ENCODE measurements at regions not wholly inside any gene's neighbourhood (a gene's known extent, or its start where the extent isn't known, plus 50 kb on each side); places are given as distances from the start of the nearest gene placed in this dataset.

DNA sequence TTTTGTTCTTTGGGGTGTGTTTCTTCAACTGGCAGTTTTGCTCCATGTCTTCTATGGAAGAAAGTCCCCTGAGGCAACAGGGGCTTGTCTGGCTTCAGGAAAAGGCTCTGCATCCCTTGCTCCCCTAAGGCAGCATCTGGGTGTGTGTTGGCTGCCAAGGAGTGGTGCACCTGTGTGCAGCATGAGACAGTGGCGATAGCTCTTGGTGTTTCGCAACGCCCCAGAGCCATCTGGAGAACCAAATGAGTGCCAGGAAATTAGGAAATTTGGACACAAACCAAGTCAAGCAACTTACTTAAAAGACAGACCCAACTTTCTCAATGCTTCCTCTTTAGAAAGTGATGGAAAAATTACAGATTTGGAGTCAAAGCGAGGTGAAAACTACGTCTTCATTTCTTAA is 1044.4 kb upstream of the CNTNAP5 start:
- no peak for DNase-seq (ENCODE audit: low read depth in 4 of 4, low spot score in 2 of 4)

- DNase-seq (ENCODE audit: low read depth in 4 of 4, low spot score in 2 of 4) = no peak
Measured at GRCh38 chr2:122982936-122983335, 1042.2 kb upstream of the CNTNAP5 start.

- DNase-seq (ENCODE audit: low read depth in 4 of 4, low spot score in 2 of 4) = no peak
Measured at GRCh38 chr2:122988395-122989221, 1036.5 kb upstream of the CNTNAP5 start.

GRCh38 chr2:122993592-122993991 is 1031.5 kb upstream of the CNTNAP5 start:
- DNase-seq (ENCODE audit: low read depth in 4 of 4, low spot score in 2 of 4) = no peak

GRCh38 chr2:122999258-122999657 is 1025.8 kb upstream of the CNTNAP5 start:
- DNase-seq (ENCODE audit: low read depth in 4 of 4, low spot score in 2 of 4) = no peak

DNA sequence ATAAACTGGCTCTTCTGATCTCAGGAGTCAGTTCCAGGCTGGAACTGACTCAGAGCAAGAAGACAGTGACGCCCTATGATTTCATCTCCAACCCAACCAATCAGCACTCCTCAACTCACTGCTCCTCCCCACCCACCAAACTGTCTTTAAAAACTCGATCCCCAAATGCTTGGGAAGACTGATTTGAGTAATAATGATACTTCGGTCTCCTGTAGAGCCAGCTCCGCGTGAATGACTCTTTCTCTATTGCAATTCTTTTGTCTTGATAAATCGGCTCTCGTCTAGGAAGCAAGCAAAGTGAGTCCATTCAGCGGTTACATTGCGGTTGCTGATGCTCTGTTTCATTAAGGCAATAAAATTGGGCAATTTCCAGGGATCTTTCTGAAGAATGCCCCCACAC is 1025.3 kb upstream of the CNTNAP5 start:
- DNase-seq (ENCODE audit: low read depth in 4 of 4, low spot score in 2 of 4) = no peak

GRCh38 chr2:123002660-123003248 is 1022.3 kb upstream of the CNTNAP5 start:
- peak; percentile 17 to 40 (median 26) for DNase-seq (ENCODE audit: low read depth in 4 of 4, low spot score in 2 of 4)

DNA sequence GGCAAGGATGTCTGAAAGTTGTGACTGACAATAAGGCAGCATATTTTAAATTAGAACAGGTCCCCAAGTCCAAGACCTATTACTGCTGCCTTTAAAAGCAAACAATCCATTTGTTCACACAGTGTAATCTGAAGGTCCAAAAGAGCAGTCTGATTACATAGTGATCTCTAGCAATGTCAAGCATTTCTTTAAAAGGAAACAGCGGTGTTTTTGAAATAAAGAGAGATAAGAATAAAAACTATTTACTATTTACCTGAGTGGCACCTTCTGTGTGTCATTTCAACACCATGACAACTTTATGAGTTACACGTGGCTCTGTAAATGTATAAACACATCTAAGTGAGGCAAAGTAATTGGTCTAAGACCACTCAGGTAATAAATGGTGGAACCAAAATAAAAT is 1009.9 kb upstream of the CNTNAP5 start:
- no peak for DNase-seq (ENCODE audit: low read depth in 4 of 4, low spot score in 2 of 4)

- no peak for DNase-seq (ENCODE audit: low read depth in 4 of 4, low spot score in 2 of 4)
Measured at GRCh38 chr2:123035541-123035940, 989.5 kb upstream of the CNTNAP5 start.

DNA sequence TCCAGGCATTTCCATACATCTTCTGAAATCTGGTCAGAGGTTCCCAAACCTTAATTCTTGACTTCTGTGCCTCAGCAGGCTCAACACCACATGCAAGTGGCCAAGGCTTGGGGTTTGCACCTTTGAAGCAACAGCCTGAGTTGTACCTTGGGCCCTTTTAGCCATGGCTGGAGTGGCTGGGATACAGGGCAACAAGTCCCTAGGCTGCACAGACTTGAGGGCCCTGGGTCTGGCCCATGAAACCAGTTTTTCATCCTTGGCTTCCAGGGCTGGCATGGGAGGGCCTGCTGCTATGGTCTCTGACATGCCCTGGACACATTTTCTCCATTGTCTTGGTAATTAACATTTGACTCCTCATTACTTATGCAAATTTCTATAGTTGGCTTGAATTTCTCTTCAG is 988.8 kb upstream of the CNTNAP5 start:
- DNase-seq (ENCODE audit: low read depth in 4 of 4, low spot score in 2 of 4) = no peak

DNA sequence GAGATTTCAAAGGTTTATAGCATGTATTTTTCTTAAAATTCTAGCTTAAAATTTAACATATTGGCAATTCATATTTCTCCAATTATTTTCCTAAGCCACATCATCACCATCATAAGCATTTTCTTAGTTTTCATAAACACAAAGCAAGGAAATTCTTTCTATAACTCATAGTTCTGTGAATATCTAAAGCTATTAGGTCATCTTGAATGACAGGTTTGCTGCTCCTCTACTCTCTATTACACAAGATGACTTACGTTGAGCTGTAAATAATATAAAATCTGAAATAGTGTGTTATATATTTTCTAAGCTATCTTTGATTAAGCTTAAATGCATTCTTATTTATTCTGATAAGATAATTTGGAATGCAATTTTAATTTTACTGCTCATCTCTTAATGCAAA is 984.6 kb upstream of the CNTNAP5 start:
- DNase-seq (ENCODE audit: low read depth in 4 of 4, low spot score in 2 of 4) = no peak

DNA sequence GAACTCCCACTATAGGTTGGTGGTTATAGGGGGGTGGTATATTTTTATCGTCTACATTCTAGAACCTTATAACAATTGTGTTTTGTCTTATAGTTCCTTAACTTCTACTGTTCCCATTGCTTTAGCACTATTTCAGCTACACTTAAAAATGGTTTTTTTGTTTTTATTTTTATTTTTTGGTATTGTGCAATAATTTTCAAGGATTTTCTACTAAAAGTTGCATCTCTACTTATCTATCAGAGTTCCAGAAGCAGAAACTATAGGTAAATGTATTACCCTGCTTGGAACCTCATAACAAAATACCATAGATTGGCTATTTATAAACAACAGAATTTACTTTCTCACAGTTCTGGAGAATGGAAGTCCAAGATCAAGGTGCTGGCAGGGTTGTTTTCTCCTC is 981.6 kb upstream of the CNTNAP5 start:
- no peak for DNase-seq (ENCODE audit: low read depth in 4 of 4, low spot score in 2 of 4)

DNA sequence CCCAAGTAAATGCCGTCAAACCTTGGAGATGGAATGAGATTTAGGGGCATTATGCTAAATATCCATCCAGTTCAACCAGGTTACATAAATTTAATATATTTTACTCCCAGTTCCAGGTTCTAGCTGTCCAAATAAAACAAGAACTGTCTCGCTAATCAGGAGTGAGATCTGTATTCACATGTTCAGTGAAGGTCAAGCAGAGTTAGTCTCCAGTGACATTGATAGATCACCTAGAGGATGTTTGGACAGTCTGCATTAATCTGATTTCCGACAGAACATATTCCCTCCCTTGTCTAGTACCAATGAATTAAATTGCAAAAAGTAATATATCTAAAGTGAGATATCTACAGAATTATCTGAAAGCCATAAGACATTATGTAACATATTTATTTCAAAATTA is 979.4 kb upstream of the CNTNAP5 start:
- no peak for DNase-seq (ENCODE audit: low read depth in 4 of 4, low spot score in 2 of 4)

GRCh38 chr2:123047186-123047585 is 977.9 kb upstream of the CNTNAP5 start:
- DNase-seq (ENCODE audit: low read depth in 4 of 4, low spot score in 2 of 4) = no peak

- no peak for DNase-seq (ENCODE audit: low read depth in 4 of 4, low spot score in 2 of 4)
Measured at GRCh38 chr2:123051136-123051535, 974.0 kb upstream of the CNTNAP5 start.

DNA sequence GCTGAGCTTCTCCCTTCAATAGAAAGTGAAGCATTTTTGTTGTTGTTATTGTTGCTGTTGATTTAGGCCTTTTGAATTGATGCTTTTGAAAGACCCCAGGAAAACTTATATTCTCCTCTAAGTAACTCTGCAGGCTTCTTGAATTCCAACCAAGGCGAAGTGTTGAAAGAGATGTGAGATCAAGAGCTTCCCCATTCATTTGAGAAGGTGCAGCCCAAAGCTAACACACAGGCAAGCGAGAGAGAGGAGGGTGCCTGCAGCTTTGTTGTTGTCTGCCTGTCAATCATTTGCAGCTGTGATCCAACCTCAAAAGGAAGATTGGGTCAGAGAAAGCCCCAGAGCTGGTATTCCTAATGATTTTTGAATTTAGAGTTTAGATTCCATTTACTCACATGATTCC is 963.6 kb upstream of the CNTNAP5 start:
- no peak for DNase-seq (ENCODE audit: low read depth in 4 of 4, low spot score in 2 of 4)

- no peak for DNase-seq (ENCODE audit: low read depth in 4 of 4, low spot score in 2 of 4)
Measured at GRCh38 chr2:123073371-123073770, 951.7 kb upstream of the CNTNAP5 start.

DNA sequence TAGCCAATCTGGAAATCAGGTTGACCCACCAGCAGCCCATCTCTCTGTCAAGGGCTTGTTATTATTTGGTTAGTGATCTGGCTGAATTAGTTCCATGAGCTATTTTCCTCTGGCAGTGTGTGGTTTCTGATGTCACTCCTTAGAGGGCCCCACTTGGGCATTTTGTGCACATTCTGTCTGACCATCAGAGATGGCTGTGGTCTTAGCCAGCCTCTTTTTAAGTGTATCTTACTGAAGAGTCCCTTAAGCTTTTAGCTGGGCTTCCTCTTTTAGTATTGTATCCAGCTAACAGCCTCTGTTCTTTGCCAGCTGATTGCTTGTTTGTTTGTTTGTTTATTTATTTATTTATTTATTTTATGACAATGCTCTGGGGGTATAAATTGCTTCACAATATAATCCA is 951.1 kb upstream of the CNTNAP5 start:
- DNase-seq (ENCODE audit: low read depth in 4 of 4, low spot score in 2 of 4) = no peak

GRCh38 chr2:123077101-123077500 is 948.0 kb upstream of the CNTNAP5 start:
- no peak for DNase-seq (ENCODE audit: low read depth in 4 of 4, low spot score in 2 of 4)

DNA sequence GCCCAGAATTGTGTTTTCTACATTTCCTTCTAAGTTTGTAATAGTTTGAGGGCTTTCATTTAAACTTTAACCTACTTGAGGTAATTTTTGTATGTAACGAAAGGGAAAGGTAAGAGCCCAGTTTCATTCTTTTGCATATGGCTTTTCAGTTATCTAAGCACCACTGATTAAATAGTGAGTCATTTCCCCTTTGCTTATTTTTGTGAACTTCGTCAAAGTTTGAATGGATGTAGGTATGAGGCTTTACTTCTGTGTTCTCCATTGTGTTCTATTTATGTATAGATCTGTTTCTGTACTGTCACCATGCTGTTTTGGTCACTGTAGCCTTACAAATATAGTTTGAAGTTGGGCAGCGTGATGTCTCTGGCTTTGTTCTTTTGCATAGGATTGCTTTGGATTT is 944.8 kb upstream of the CNTNAP5 start:
- DNase-seq (ENCODE audit: low read depth in 4 of 4, low spot score in 2 of 4) = no peak

DNA sequence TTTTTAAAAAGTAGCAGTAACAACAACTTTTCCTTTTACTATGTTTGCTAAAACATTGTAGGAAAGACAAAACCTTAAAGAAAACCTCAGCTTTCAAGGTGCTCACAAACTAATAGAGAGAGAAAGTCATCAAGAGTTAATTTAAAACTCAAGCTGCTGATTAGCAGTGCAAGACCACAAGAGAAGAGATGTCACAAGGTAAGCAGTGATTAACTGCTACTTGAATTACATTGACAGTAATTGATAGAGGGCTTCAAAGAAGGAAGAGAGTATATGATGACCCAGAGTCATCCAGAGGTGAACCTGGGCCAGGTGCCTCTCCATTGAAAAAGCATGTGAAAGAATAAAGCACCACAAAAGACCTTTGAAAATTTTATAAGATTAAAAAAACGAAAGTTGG is 939.6 kb upstream of the CNTNAP5 start:
- DNase-seq (ENCODE audit: low read depth in 4 of 4, low spot score in 2 of 4) = peak in 1 of 4 donors; percentile 4

- DNase-seq (ENCODE audit: low read depth in 4 of 4, low spot score in 2 of 4) = peak in 1 of 4 donors; percentile 24
Measured at GRCh38 chr2:123086613-123087385, 938.3 kb upstream of the CNTNAP5 start.
